Activated naive CD4-positive, alpha-beta T cell treated with Interleukin-2 at 50 U/mL for 16 hours (primary cell): ENCODE measurements at regions not wholly inside any gene's neighbourhood (a gene's known extent, or its start where the extent isn't known, plus 50 kb on each side); places are given as distances from the start of the nearest gene placed in this dataset.
"Not testable (repeated sequence)": the region's sequence is repeated elsewhere in the genome, so short reads cannot be mapped to it uniquely, and the experiment has no call there.

Source experiments
- DNase-seq: peaks from one replicate; pipeline ENCODE4 v3.0.0-alpha.2; 2020

- DNase-seq, result no peak
These were observed 184.5 kb upstream of the CXCL12 start for GRCh38 chr10:44569193-44570091.

GRCh38 chr10:44571701-44572100 lies 186.8 kb upstream of the CXCL12 start:
- DNase-seq, result no peak

- no peak for DNase-seq
These were observed 187.2 kb upstream of the CXCL12 start for GRCh38 chr10:44572146-44572545.

- no peak for DNase-seq
These were observed 188.9 kb upstream of the CXCL12 start for GRCh38 chr10:44573821-44574220.

- DNase-seq, result no peak
These were observed 189.9 kb upstream of the CXCL12 start for GRCh38 chr10:44574596-44575480.

GRCh38 chr10:44575601-44576380 lies 190.9 kb upstream of the CXCL12 start:
- no peak for DNase-seq

GRCh38 chr10:44576702-44577191 lies 191.8 kb upstream of the CXCL12 start:
- DNase-seq, result peak; percentile 43

- DNase-seq, result no peak
These were observed 192.6 kb upstream of the CXCL12 start for GRCh38 chr10:44577533-44577932.

GRCh38 chr10:44578271-44578670 lies 193.4 kb upstream of the CXCL12 start:
- DNase-seq, result no peak

GRCh38 chr10:44578963-44579362 lies 194.1 kb upstream of the CXCL12 start:
- DNase-seq, result not testable (repeated sequence)

GRCh38 chr10:44581996-44582395 lies 197.1 kb upstream of the CXCL12 start:
- DNase-seq, result no peak

GRCh38 chr10:44587488-44588318 lies 202.8 kb upstream of the CXCL12 start:
- no peak for DNase-seq

- no peak for DNase-seq
These were observed 204.5 kb upstream of the CXCL12 start for GRCh38 chr10:44589181-44589943.

GRCh38 chr10:44589944-44590449 lies 205.1 kb upstream of the CXCL12 start:
- DNase-seq, result no peak

GRCh38 chr10:44591911-44592310 lies 207.0 kb upstream of the CXCL12 start:
- no peak for DNase-seq

GRCh38 chr10:44593952-44594351 lies 209.1 kb upstream of the CXCL12 start:
- DNase-seq, result no peak

GRCh38 chr10:44607116-44607515 lies 222.2 kb upstream of the CXCL12 start:
- no peak for DNase-seq

GRCh38 chr10:44618910-44619309 lies 234.0 kb upstream of the CXCL12 start:
- no peak for DNase-seq

- no peak for DNase-seq
These were observed 234.6 kb upstream of the CXCL12 start for GRCh38 chr10:44619521-44619920.

- no peak for DNase-seq
These were observed 235.1 kb upstream of the CXCL12 start for GRCh38 chr10:44619975-44620374.
